DMS53 (cell line): ENCODE measurements at regions not wholly inside any gene's neighbourhood (a gene's known extent, or its start where the extent isn't known, plus 50 kb on each side); places are given as distances from the start of the nearest gene placed in this dataset.
"Not testable (repeated sequence)": the region's sequence is repeated elsewhere in the genome, so short reads cannot be mapped to it uniquely, and the experiment has no call there.

Source experiments
- DNase-seq: peaks from one replicate; lab custom pipeline; 2025; lab: John Stamatoyannopoulos, UW

GRCh38 chr3:95758707-95759106, 1055.7 kb upstream of the EPHA6 start:
- no peak for DNase-seq

GRCh38 chr3:95759614-95760301, 1054.6 kb upstream of the EPHA6 start:
- DNase-seq = no peak

GRCh38 chr3:95775486-95776094, 1038.8 kb upstream of the EPHA6 start:
- DNase-seq = peak; percentile 3

- no peak for DNase-seq
These were observed 1032.8 kb upstream of the EPHA6 start for GRCh38 chr3:95781598-95781997.

- DNase-seq = no peak
These were observed 1025.3 kb upstream of the EPHA6 start for GRCh38 chr3:95789111-95789510.

GRCh38 chr3:95797081-95797480, 1017.3 kb upstream of the EPHA6 start:
- DNase-seq = no peak

GRCh38 chr3:95798628-95799027, 1015.8 kb upstream of the EPHA6 start:
- DNase-seq = no peak

- DNase-seq = peak; percentile 67
These were observed 1003.9 kb upstream of the EPHA6 start for GRCh38 chr3:95810462-95810861.

GRCh38 chr3:95813244-95813643, 1001.1 kb upstream of the EPHA6 start:
- DNase-seq = no peak

- no peak for DNase-seq
These were observed 998.6 kb upstream of the EPHA6 start for GRCh38 chr3:95815828-95816227.

GRCh38 chr3:95826419-95826818, 988.0 kb upstream of the EPHA6 start:
- no peak for DNase-seq

- no peak for DNase-seq
These were observed 982.2 kb upstream of the EPHA6 start for GRCh38 chr3:95832146-95832545.

- DNase-seq = not testable (repeated sequence)
These were observed 953.8 kb upstream of the EPHA6 start for GRCh38 chr3:95860628-95861027.

GRCh38 chr3:95883801-95884200, 930.6 kb upstream of the EPHA6 start:
- no peak for DNase-seq

GRCh38 chr3:95886616-95887015, 927.8 kb upstream of the EPHA6 start:
- DNase-seq = no peak

GRCh38 chr3:95887114-95887513, 927.3 kb upstream of the EPHA6 start:
- no peak for DNase-seq

- DNase-seq = no peak
These were observed 919.6 kb upstream of the EPHA6 start for GRCh38 chr3:95894820-95895219.

- no peak for DNase-seq
These were observed 914.9 kb upstream of the EPHA6 start for GRCh38 chr3:95899494-95899893.

GRCh38 chr3:95899911-95900310, 914.5 kb upstream of the EPHA6 start:
- DNase-seq = no peak

- DNase-seq = no peak
These were observed 912.4 kb upstream of the EPHA6 start for GRCh38 chr3:95901948-95902347.

GRCh38 chr3:95905182-95905581, 909.2 kb upstream of the EPHA6 start:
- DNase-seq = no peak

GRCh38 chr3:95911767-95912166, 902.6 kb upstream of the EPHA6 start:
- no peak for DNase-seq

- DNase-seq = peak; percentile 62
These were observed 890.7 kb upstream of the EPHA6 start for GRCh38 chr3:95923496-95924210.
